Keratinocyte (primary cell): ENCODE measurements at regions not wholly inside any gene's neighbourhood (a gene's known extent, or its start where the extent isn't known, plus 50 kb on each side); places are given as distances from the start of the nearest gene placed in this dataset.

Experiments
- DNase-seq: peaks from one replicate; pipeline ENCODE4 v3.0.0-alpha.2; 2011; ENCODE audit warnings: low read depth, missing footprints, low spot score
- FAIRE-seq: peaks from 2 replicates; lab custom pipeline; 2011; peaks lifted over from hg19 to GRCh38; lab: Jason Lieb, UNC
- H2AFZ ChIP-seq: 2 replicates; pipeline ENCODE4 v1.6.0; 2012; ENCODE audit warnings: low read length, control low read depth, inconsistent platforms; ENCODE audit not compliant: control insufficient read depth
- H3K27ac ChIP-seq: 2 replicates; pipeline ENCODE4 v1.5.1; 2011; ENCODE audit warnings: low read length; ENCODE audit not compliant: control insufficient read depth, insufficient read depth
- H3K27me3 ChIP-seq: 3 replicates; pipeline ENCODE4 v1.6.0; 2011; ENCODE audit warnings: low read length; ENCODE audit not compliant: control insufficient read depth, insufficient read depth; ENCODE audit errors: extremely low read depth
- H3K36me3 ChIP-seq, 2 experiments: 2 replicates in 1 of 2; 3 replicates in 1 of 2; pipeline ENCODE4 v1.5.1; 2011; ENCODE audit warnings: low read length in 2 of 2, mild to moderate bottlenecking in 1 of 2; ENCODE audit not compliant: control insufficient read depth in 2 of 2, insufficient read depth in 2 of 2; ENCODE audit errors: extremely low read depth in 1 of 2
- H3K4me1 ChIP-seq: 3 replicates; pipeline ENCODE4 v1.5.1; 2011; ENCODE audit warnings: low read length; ENCODE audit not compliant: control insufficient read depth, insufficient read depth; ENCODE audit errors: extremely low read depth
- H3K4me2 ChIP-seq: 3 replicates; pipeline ENCODE4 v1.6.0; 2011; ENCODE audit warnings: low read depth, low read length; ENCODE audit not compliant: control insufficient read depth, insufficient read depth; ENCODE audit errors: extremely low read depth
- H3K4me3 ChIP-seq, 3 experiments: fragments of 200-600 bp in 1 of 3; sonication (generic) in 1 of 3; 2 replicates in 2 of 3; 3 replicates in 1 of 3; pipeline ENCODE4 v1.5.1; 2011 to 2016; ENCODE audit warnings: low read length in 3 of 3, mild to moderate bottlenecking in 3 of 3, control low read depth in 2 of 3, inconsistent platforms in 1 of 3, low read depth in 1 of 3, mixed read lengths in 1 of 3, mixed run types in 1 of 3, moderate library complexity in 1 of 3; ENCODE audit not compliant: control insufficient read depth in 2 of 3, insufficient read depth in 2 of 3; ENCODE audit errors: extremely low read depth in 1 of 3
- H3K79me2 ChIP-seq: 2 replicates; pipeline ENCODE4 v1.6.0; 2012; ENCODE audit warnings: low read length; ENCODE audit not compliant: control insufficient read depth, insufficient read depth
- H3K9ac ChIP-seq: 3 replicates; pipeline ENCODE4 v1.6.0; 2011; ENCODE audit warnings: low read length; ENCODE audit not compliant: control insufficient read depth, insufficient read depth; ENCODE audit errors: extremely low read depth
- H3K9me1 ChIP-seq: 3 replicates; pipeline ENCODE4 v1.6.0; 2011; ENCODE audit warnings: low read length; ENCODE audit not compliant: control insufficient read depth, insufficient read depth; ENCODE audit errors: extremely low read depth
- H3K9me3 ChIP-seq: 2 replicates; pipeline ENCODE4 v1.5.1; 2012; ENCODE audit warnings: low read depth, low read length; ENCODE audit not compliant: control insufficient read depth
- H4K20me1 ChIP-seq: 3 replicates; pipeline ENCODE4 v1.6.0; 2011; ENCODE audit warnings: low read length; ENCODE audit not compliant: control insufficient read depth, insufficient read depth; ENCODE audit errors: extremely low read depth
- EZH2 ChIP-seq: IDR thresholded peaks from one replicate; pipeline ENCODE4 v1.6.1; 2012; ENCODE audit warnings: inconsistent platforms, mild to moderate bottlenecking, low read length, moderate library complexity
- dilution Hi-C: fragments of 300-500 bp; cut with MboI; formaldehyde crosslinking; loops from one replicate; pipeline ENCODE4 v1.7.0; 2020; ENCODE audit warnings: low sequenced_read_pairs; ENCODE audit not compliant: extremely low pct_ligation_motif_present
- TF ChIP-seq, protein P1 (sequence below), 3 experiments: IDR thresholded peaks in 1 of 3; conservative IDR thresholded peaks in 1 of 3; optimal IDR thresholded peaks in 1 of 3; 2 replicates in 2 of 3; 3 replicates in 1 of 3; pipeline versions ENCODE3 to v1.5.1; 2011; ENCODE audit warnings: low read length in 3 of 3, mild to moderate bottlenecking in 3 of 3, moderate library complexity in 2 of 3, control low read depth in 1 of 3, inconsistent platforms in 1 of 3; ENCODE audit not compliant: insufficient read depth in 2 of 3; ENCODE audit errors: extremely low read depth in 1 of 3

DNA sequence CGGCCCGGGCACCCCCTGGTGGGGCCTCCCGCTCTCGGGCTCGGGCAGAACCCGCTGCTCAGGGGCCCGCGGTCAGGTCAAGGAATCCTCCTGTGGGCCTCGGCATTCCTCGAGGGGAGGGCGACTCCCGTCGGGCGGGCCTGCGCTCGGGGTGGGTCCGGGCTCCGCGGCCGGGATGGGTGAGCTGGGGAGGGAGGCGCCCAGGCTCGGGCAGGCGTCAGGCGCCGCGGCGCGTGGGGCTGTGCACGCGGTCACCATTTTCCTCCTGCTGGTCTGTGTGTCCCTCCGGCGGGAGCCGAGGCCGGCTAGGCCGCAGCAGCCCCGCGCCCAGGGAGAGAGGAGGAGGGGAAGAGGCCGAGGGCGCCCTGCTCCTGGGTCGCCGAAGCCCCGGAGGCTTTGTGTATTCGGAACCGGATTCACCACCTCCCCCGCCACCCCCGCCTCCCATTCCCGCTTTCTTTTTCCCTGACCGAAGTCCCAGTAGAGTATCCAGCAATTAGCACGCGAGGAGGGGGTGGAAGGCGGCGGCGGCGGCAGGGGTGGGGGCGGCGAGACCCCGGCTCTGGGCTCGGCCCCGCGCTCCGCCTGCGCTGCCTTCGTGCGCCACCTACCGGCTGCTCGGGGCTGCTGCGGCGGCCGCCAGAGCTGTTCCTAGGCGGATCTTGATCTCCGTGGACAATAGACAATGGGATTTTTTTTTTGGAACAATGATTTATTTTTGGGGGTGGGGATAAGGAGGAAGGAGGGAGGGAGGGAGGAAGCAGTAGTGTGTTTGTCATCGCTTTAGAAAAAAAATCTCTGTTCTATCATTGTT is 99.0 kb upstream of the MAML3 start:
- H3K9ac ChIP-seq, result peak overlapping the region; percentile 65

DNA sequence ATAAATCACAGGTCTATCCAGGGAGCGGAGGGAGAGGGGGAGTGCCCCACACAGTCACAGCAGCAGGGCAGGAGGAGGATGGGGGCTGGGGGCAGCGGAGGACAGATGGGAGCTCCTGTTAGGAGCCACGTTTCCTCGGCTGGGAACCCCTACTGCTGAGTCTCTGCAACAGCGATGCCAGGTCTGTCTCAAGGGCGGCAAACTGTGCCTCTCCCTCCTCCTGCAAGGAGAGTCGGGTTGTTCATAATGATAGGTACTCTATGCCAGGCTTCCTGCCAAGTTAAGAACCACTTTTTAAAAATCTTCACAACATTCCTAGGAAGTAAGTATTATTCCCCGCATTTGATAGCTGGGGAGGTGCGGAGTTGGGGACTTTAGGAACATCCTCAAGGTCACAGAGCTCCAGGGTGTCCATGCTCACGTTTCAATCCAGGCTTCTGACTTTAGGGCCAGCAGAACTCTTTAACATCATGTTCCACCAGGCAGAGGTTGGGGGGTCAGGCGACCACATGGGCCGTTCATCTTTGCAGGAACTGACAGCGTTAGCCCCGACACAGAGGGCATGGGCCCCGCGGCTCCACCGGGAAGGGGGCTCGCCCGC is 98.3 kb upstream of the MAML3 start:
- DNase-seq, result no peak
- no peaks in the 10 kb centered on the region for H3K9me3 ChIP-seq
- no peaks in the 10 kb centered on the region for H3K9me1 ChIP-seq
- peak overlapping the region; percentile 84 for H2AFZ ChIP-seq
- peaks cover 19% of the 10 kb centered on the region for H3K4me1 ChIP-seq
- H3K4me3 ChIP-seq, result peak overlapping the region in 2 of 3 experiments; percentile 17 to 54
- TF ChIP-seq, protein P1, sequence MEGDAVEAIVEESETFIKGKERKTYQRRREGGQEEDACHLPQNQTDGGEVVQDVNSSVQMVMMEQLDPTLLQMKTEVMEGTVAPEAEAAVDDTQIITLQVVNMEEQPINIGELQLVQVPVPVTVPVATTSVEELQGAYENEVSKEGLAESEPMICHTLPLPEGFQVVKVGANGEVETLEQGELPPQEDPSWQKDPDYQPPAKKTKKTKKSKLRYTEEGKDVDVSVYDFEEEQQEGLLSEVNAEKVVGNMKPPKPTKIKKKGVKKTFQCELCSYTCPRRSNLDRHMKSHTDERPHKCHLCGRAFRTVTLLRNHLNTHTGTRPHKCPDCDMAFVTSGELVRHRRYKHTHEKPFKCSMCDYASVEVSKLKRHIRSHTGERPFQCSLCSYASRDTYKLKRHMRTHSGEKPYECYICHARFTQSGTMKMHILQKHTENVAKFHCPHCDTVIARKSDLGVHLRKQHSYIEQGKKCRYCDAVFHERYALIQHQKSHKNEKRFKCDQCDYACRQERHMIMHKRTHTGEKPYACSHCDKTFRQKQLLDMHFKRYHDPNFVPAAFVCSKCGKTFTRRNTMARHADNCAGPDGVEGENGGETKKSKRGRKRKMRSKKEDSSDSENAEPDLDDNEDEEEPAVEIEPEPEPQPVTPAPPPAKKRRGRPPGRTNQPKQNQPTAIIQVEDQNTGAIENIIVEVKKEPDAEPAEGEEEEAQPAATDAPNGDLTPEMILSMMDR (optimal IDR thresholded peaks at IDR 0.05 in 1 of 3, IDR thresholded peaks at IDR 0.05 in 1 of 3, conservative IDR thresholded peaks at IDR 0.05 in 1 of 3; ENCODE audit: extremely low read depth in 1 of 3, insufficient read depth in 2 of 3, low read length in 3 of 3), result no peak
- TF ChIP-seq EZH2, result no peak
- peak overlapping the region; percentile 37 for H3K27ac ChIP-seq
- H3K27me3 ChIP-seq, result no peaks in the 10 kb centered on the region
- no peak for FAIRE-seq
- H3K79me2 ChIP-seq, result no peaks in the 10 kb centered on the region
- H4K20me1 ChIP-seq, result no peaks in the 10 kb centered on the region
- dilution Hi-C loops, result no loop called here
- H3K9ac ChIP-seq, result peak overlapping the region; percentile 65
- peak overlapping the region; percentile 69 for H3K4me2 ChIP-seq
- H3K36me3 ChIP-seq, result no peaks in the 10 kb centered on the region

More for the DNA sequence above, 99.0 kb upstream of the MAML3 start:
- Histone ChIP-seq H3K4me1 (peaks cover 19% of the 10 kb centered on the region), H3K27ac (peak overlapping the region; percentile 37), H4K20me1 (no peaks in the 10 kb centered on the region), H3K4me2 (peak overlapping the region; percentile 69), H3K36me3 (no peaks in the 10 kb centered on the region), H3K27me3 (no peaks in the 10 kb centered on the region), H3K9me3 (no peaks in the 10 kb centered on the region), H3K79me2 (no peaks in the 10 kb centered on the region), H3K9me1 (no peaks in the 10 kb centered on the region), H2AFZ (peak overlapping the region; percentile 84), H3K4me3 (peak overlapping the region; percentile 17 to 54 (median 45))
- dilution Hi-C loops, result no loop called here
- no peak for DNase-seq
- no peak for FAIRE-seq
- no peak for TF ChIP-seq EZH2
- TF ChIP-seq, protein P1 (optimal IDR thresholded peaks at IDR 0.05 in 1 of 3, IDR thresholded peaks at IDR 0.05 in 1 of 3, conservative IDR thresholded peaks at IDR 0.05 in 1 of 3; ENCODE audit: extremely low read depth in 1 of 3, insufficient read depth in 2 of 3, low read length in 3 of 3), result peak; percentile 62 to 88 (median 72)
